MM.1S (cell line): ENCODE measurements at regions not wholly inside any gene's neighbourhood (a gene's known extent, or its start where the extent isn't known, plus 50 kb on each side); places are given as distances from the start of the nearest gene placed in this dataset.

Experiments used
- DNase-seq: peaks from one replicate; pipeline ENCODE4 v3.0.0-alpha.2; 2015
- H2AFZ ChIP-seq: fragments of 300-600 bp; sonication (generic); 2 replicates; pipeline ENCODE4 v1.6.0; 2016; ENCODE audit warnings: antibody characterized with exemption, low read length
- H3F3A ChIP-seq: fragments of 300-600 bp; sonication (generic); 2 replicates; pipeline ENCODE4 v1.6.1; 2016; ENCODE audit warnings: mild to moderate bottlenecking, antibody characterized with exemption, low read length, moderate library complexity, mixed read lengths; ENCODE audit not compliant: insufficient read depth
- H3K27ac ChIP-seq: fragments of 300-600 bp; sonication (generic); 2 replicates; pipeline ENCODE4 v1.5.1; 2016; ENCODE audit warnings: mild to moderate bottlenecking, low read length
- H3K27me3 ChIP-seq: fragments of 300-600 bp; sonication (generic); replicated peaks from 2 replicates; pipeline ENCODE4 v1.6.0; 2016; ENCODE audit warnings: low read length; ENCODE audit not compliant: insufficient read depth
- H3K36me3 ChIP-seq: fragments of 300-600 bp; sonication (generic); replicated peaks from 2 replicates; pipeline ENCODE4 v1.6.1; 2016; ENCODE audit warnings: mild to moderate bottlenecking, low read length, mixed read lengths; ENCODE audit not compliant: insufficient read depth
- H3K4me1 ChIP-seq: fragments of 300-600 bp; sonication (generic); 2 replicates; pipeline ENCODE4 v1.6.1; 2016; ENCODE audit warnings: low read length, mixed read lengths
- H3K4me2 ChIP-seq: fragments of 300-600 bp; sonication (generic); 2 replicates; pipeline ENCODE4 v1.6.0; 2016; ENCODE audit warnings: low read depth, low read length
- H3K4me3 ChIP-seq: fragments of 300-600 bp; sonication (generic); 2 replicates; pipeline ENCODE4 v1.5.1; 2016; ENCODE audit warnings: low read length, mixed read lengths
- H3K79me2 ChIP-seq: fragments of 300-600 bp; sonication (generic); 2 replicates; pipeline ENCODE4 v1.6.1; 2016; ENCODE audit warnings: mixed run types, low read length, mixed read lengths
- H3K9ac ChIP-seq: fragments of 300-600 bp; sonication (generic); 2 replicates; pipeline ENCODE4 v1.6.1; 2016; ENCODE audit warnings: low read length, mixed read lengths
- H3K9me2 ChIP-seq: fragments of 300-600 bp; sonication (generic); replicated peaks from 2 replicates; pipeline ENCODE4 v1.6.1; 2016; ENCODE audit warnings: mild to moderate bottlenecking, low read length, mixed read lengths; ENCODE audit not compliant: insufficient read depth
- H3K9me3 ChIP-seq: fragments of 300-600 bp; sonication (generic); replicated peaks from 2 replicates; pipeline ENCODE4 v1.6.1; 2016; ENCODE audit warnings: mild to moderate bottlenecking, low read length, mixed read lengths; ENCODE audit not compliant: insufficient read depth
- H4K20me1 ChIP-seq: fragments of 300-600 bp; sonication (generic); 2 replicates; pipeline ENCODE4 v1.6.1; 2016; ENCODE audit warnings: mild to moderate bottlenecking, low read length, moderate library complexity, mixed read lengths; ENCODE audit not compliant: insufficient read depth
- CTCF ChIP-seq: fragments of 300-600 bp; sonication (generic); IDR thresholded peaks from 2 replicates; pipeline ENCODE4 v1.5.1; 2016; ENCODE audit warnings: antibody characterized with exemption, low read length, mixed read lengths
- EZH2 ChIP-seq: fragments of 300-600 bp; sonication (generic); optimal IDR thresholded peaks from 2 replicates; pipeline ENCODE3; 2017; ENCODE audit warnings: low read depth, mild to moderate bottlenecking, antibody characterized with exemption, low read length, mixed read lengths
- EZH2phosphoT487 ChIP-seq: fragments of 300-600 bp; sonication (generic); IDR thresholded peaks from 2 replicates; pipeline ENCODE4 v1.6.1; 2018; ENCODE audit warnings: antibody characterized with exemption, low read length

DNA sequence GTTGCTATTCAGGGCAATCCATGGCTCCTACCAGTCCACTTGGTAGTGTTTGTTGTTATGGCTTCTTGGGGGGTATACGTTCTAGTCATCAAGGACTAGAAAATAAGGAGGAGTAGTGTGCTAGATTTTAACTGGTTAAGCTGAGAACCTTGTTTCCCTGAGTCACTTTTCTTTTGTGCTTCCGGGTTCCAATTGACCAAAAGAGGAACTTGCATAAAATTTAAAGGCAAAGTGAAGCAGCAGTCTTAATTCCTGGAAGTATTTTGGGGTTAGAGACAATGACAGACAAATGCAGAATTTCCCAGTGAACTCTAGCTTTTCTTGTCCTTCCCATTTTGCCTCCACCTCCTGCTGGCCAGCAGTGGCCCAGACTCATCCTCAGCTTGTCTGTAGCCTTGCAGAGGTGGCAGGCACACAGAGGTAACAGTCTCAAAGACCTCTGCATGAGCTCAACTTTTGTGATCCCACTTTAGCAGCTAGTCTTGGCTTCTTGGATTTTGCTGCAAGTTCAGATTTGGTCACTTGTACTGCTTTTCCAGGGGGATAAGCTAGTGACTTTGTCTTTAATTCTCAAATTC, 1105.8 kb upstream of the NXPH2 start:
- H3K4me1 ChIP-seq, result no peaks in the 10 kb centered on the region
- H3K9ac ChIP-seq, result no peak overlapping the region
- DNase-seq, result no peak
- H2AFZ ChIP-seq, result no peak overlapping the region
- H4K20me1 ChIP-seq, result no peaks in the 10 kb centered on the region
- TF ChIP-seq CTCF (no peak), EZH2phosphoT487 (no peak), EZH2 (no peak)
- no peaks in the 10 kb centered on the region for H3K79me2 ChIP-seq
- H3K4me3 ChIP-seq, result no peak overlapping the region
- no peaks in the 10 kb centered on the region for H3K27me3 ChIP-seq
- no peaks in the 10 kb centered on the region for H3K9me2 ChIP-seq
- H3K4me2 ChIP-seq, result no peak overlapping the region
- no peaks in the 10 kb centered on the region for H3K36me3 ChIP-seq
- no peak overlapping the region for H3K27ac ChIP-seq
- H3K9me3 ChIP-seq, result no peaks in the 10 kb centered on the region
- H3F3A ChIP-seq, result no peaks in the 10 kb centered on the region

GRCh38 chr2:139876964-139877363, 1096.8 kb upstream of the NXPH2 start:
- Histone ChIP-seq H3K27ac (no peak overlapping the region), H3K9ac (no peak overlapping the region), H3K36me3 (no peaks in the 10 kb centered on the region), H3K79me2 (no peaks in the 10 kb centered on the region), H3K9me2 (no peaks in the 10 kb centered on the region), H3K4me3 (no peak overlapping the region), H3K4me1 (no peaks in the 10 kb centered on the region), H4K20me1 (no peaks in the 10 kb centered on the region), H3F3A (no peaks in the 10 kb centered on the region), H3K4me2 (no peak overlapping the region), H3K27me3 (no peaks in the 10 kb centered on the region), H3K9me3 (no peaks in the 10 kb centered on the region), H2AFZ (no peak overlapping the region)
- no peak for DNase-seq
- no peak for TF ChIP-seq CTCF

GRCh38 chr2:139876321-139876720, 1096.1 kb upstream of the NXPH2 start:
- no peak for DNase-seq
- H3F3A ChIP-seq, result no peaks in the 10 kb centered on the region
- no peaks in the 10 kb centered on the region for H3K27me3 ChIP-seq
- TF ChIP-seq EZH2phosphoT487 (no peak), CTCF (no peak), EZH2 (no peak)
- H3K4me1 ChIP-seq, result no peaks in the 10 kb centered on the region
- H3K4me2 ChIP-seq, result no peak overlapping the region
- no peak overlapping the region for H3K9ac ChIP-seq
- H3K27ac ChIP-seq, result no peak overlapping the region
- no peaks in the 10 kb centered on the region for H3K79me2 ChIP-seq
- no peak overlapping the region for H2AFZ ChIP-seq
- no peaks in the 10 kb centered on the region for H3K9me3 ChIP-seq
- H3K9me2 ChIP-seq, result no peaks in the 10 kb centered on the region
- no peaks in the 10 kb centered on the region for H4K20me1 ChIP-seq
- no peaks in the 10 kb centered on the region for H3K36me3 ChIP-seq
- H3K4me3 ChIP-seq, result no peak overlapping the region
